GM06990 (cell line): ENCODE measurements at regions not wholly inside any gene's neighbourhood (a gene's known extent, or its start where the extent isn't known, plus 50 kb on each side); places are given as distances from the start of the nearest gene placed in this dataset.
"Not testable (repeated sequence)": the region's sequence is repeated elsewhere in the genome, so short reads cannot be mapped to it uniquely, and the experiment has no call there.

ENCODE experiments used
- DNase-seq: peaks from one replicate; pipeline ENCODE4 v3.0.0-alpha.2; 2011; ENCODE audit not compliant: insufficient read length; ENCODE audit errors: extremely low read depth
- H3K27me3 ChIP-seq: replicated peaks from 2 replicates; pipeline ENCODE4 v1.6.0; 2011; ENCODE audit warnings: low read length; ENCODE audit not compliant: control insufficient read depth, insufficient read depth
- H3K36me3 ChIP-seq: 2 replicates; pipeline ENCODE4 v1.5.1; 2011; ENCODE audit warnings: low read length; ENCODE audit not compliant: control insufficient read depth, insufficient read depth
- H3K4me3 ChIP-seq: replicated peaks from 2 replicates; pipeline ENCODE4 v1.5.1; 2011; ENCODE audit warnings: low read depth, mild to moderate bottlenecking, control low read depth, low read length
- CTCF ChIP-seq: IDR thresholded peaks from 2 replicates; pipeline ENCODE4 v1.5.1; 2011; ENCODE audit warnings: low read length, control low read depth, mild to moderate bottlenecking, inconsistent platforms; ENCODE audit not compliant: insufficient read depth, poor library complexity, severe bottlenecking

GRCh38 chr18:3345452-3345851 is 83.5 kb downstream of the MYL12B start:
- no peaks in the 10 kb centered on the region for H3K27me3 ChIP-seq
- TF ChIP-seq CTCF: no peak
- no peaks in the 10 kb centered on the region for H3K36me3 ChIP-seq
- no peak overlapping the region for H3K4me3 ChIP-seq
- no peak for DNase-seq

DNA sequence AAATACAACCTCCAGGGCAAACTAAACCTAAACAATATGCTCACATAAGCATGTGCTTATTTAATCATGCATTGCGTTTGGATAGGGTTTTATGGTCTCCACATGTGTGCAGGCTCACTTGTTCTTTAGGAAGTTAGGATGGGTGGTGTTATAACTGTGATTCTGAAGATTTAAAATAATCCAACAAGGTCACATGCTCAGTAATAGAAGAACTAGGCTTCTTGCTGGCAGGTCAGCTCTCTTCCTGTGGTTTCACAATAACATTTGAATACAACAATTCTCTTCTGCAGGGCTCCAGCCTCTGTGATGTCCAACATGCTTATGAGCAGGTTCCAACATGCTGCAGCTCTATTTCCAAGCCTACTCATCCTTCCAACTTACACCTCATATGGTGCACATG is 84.0 kb downstream of the MYL12B start:
- no peak for DNase-seq
- H3K4me3 ChIP-seq: no peak overlapping the region
- H3K36me3 ChIP-seq: no peaks in the 10 kb centered on the region
- no peaks in the 10 kb centered on the region for H3K27me3 ChIP-seq
- no peak for TF ChIP-seq CTCF

- H3K36me3 ChIP-seq: no peaks in the 10 kb centered on the region
- no peak overlapping the region for H3K4me3 ChIP-seq
- no peak for TF ChIP-seq CTCF
- H3K27me3 ChIP-seq: no peaks in the 10 kb centered on the region
- no peak for DNase-seq
Observed at GRCh38 chr18:3346487-3346886, 84.6 kb downstream of the MYL12B start.

DNA sequence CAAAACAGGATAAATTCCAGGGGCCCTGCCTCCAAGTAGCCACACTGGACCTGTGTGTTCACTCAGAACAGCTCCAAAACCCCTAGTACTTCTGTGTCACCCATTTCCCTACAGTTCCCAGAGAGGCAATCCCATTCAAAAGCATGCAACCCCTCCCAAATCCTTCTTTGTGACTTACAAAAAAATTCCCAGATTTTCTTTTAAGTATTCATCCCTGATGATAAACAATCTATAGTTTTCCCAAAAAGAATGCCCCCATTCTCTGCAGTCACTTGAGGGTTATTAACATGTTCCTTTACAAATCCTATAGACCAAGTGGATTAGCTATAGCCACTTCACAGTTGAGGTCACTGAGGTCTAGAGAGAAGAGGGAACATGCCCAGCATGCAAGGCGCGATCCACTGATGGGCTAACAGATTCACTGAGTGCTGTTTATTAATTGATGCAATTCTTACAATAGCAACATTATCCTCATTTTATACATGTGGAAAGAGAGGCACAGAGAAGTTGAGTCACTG is 85.4 kb downstream of the MYL12B start:
- TF ChIP-seq CTCF: no peak
- DNase-seq: no peak
- Histone ChIP-seq H3K4me3 (no peak overlapping the region), H3K27me3 (no peaks in the 10 kb centered on the region), H3K36me3 (no peaks in the 10 kb centered on the region)

GRCh38 chr18:3348176-3348575 is 86.2 kb downstream of the MYL12B start:
- Histone ChIP-seq H3K36me3 (no peaks in the 10 kb centered on the region), H3K4me3 (no peak overlapping the region), H3K27me3 (no peaks in the 10 kb centered on the region)
- TF ChIP-seq CTCF: no peak
- DNase-seq: no peak

GRCh38 chr18:3349046-3349841 is 87.3 kb downstream of the MYL12B start:
- DNase-seq, H3K27me3 ChIP-seq, H3K36me3 ChIP-seq, H3K4me3 ChIP-seq: not testable (repeated sequence)
